ENCODE measurements at regions not wholly inside any gene's neighbourhood (a gene's known extent, or its start where the extent isn't known, plus 50 kb on each side); places are given as distances from the start of the nearest gene placed in this dataset.

GRCh38 chr21:26412885-26413284, 160.2 kb downstream of the CYYR1 start:
- no peak for DNase-seq

DNA sequence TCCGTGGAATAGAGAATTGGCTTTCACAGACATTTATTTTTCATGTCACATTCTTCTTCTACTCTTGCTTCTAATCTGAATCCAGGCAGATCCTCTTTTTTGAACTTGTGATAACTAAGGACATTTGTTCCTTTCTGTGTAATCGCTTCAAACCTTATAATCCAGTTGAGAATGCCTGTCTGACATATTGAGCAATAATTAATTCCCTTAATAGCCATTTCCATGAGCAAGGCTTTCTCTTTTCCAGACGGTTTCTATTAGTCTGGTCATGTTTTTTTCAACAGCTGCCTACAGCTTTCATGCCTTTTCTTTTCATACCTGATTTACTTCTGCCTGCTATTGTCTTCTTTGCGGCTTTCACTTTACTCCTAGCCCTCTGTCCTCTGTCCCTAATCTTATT, 163.4 kb downstream of the CYYR1 start:
- DNase-seq = no peak

- no peak for DNase-seq
Measured at GRCh38 chr21:26408511-26408910, 164.6 kb downstream of the CYYR1 start.

DNA sequence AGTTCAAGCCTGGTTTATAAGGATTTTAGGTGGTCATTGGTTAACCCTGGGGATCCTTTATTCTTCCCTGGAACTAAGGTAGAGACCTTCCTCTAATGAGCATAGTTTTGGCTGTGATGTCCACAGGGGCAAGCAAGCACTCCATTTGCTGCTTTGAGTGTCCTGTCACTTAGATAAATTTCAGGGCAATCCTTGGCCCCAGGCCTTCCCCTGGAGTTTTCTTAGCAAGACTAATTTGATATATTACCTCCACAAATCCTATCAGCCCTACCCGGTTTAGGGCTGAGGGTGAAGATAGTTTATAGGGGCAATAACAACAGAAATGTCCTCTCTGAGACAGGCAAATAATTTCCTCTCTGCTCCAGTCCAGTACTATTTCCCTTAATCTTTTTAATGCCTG, 166.6 kb downstream of the CYYR1 start:
- DNase-seq = no peak

DNA sequence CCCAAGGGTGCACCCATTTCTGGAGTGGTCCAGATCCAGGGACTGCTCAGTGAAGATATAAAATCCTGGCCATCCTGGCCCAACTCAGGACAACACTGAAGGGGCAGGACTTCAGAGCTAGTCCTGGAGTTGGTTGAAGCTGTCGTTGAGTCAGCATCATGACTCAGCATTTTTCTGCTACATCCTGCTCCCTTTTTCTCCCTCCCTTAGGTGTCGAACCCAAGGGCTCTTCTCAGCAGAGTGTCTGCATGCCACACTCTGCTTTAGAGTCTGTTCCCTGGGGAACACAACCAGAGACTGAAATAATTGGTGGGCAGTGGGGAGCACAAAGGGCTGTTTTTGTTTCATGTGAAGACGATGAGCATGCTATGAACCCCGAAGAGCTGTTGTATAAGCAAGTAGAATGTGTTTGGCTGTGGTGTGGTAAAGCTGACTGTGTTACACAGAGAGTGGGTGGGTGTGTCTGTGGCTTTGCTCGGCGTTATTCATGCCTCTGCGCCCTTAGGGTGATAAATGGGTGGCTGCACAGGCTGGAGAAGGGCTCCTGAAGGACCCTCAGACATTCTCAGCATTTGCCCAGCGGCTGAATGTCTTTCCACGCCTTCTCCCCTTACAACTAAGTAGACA, 167.2 kb downstream of the CYYR1 start:
- peak; percentile 38 for DNase-seq

DNA sequence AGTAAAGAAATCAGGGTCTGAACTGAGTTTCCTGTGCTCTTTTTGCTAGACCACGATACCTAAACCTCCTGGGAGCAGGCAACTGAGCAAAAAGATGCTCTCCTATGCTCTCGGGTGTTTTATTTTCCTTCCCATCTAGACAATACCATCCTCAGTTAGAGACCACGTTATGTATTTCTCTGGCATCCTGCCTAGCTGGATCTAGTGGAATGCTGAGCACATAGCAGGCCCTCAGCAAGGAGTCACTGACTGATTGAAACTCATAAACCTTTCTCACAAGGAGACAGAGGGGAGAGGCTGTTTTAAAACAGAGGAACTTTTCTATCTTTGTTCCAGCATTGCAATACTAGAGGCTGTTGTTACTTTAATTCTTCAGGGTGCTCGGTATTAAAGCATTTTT, 168.0 kb downstream of the CYYR1 start:
- no peak for DNase-seq

DNA sequence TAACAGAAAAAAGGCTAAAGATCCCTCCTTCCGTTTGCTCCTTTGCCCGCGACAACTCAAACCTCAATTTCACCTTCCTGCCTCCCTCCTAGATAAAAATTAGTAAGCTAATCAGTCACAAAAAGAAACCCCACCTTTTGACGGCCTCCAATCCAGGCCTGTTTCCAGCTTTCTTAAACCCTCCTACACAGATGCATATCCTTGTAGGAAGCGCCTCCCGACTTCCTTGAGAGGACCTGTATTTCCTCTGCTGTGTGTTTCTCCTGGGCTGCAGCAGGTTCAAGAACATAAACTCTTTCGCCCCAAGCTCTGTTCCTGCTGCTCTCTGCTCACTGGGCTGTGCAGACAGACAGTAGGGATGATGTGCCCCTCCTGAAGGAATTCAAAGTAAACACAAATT, 168.8 kb downstream of the CYYR1 start:
- DNase-seq = no peak

- DNase-seq = no peak
Measured at GRCh38 chr21:26403321-26403720, 169.8 kb downstream of the CYYR1 start.

DNA sequence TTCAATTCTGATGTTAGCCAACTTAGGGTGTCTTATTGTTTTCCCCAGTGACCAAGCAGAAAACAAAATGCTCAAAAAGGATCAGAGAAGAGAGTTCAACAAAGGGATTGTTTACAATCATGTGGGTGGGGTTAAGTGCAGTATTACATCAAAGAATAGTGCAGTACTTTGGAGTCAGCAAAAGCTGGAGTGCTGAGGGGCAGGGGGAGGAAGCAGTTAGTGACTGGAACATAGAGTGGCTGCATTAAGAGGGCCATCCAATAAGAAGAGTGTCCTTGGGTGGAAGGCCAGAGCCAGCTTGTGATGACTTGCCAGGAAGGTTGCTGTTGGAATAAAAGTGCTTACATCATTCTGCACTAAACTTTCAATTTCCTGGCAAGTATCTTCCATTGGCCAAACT, 175.5 kb downstream of the CYYR1 start:
- DNase-seq = no peak

GRCh38 chr21:26394341-26394740, 178.7 kb downstream of the CYYR1 start:
- no peak for DNase-seq

DNA sequence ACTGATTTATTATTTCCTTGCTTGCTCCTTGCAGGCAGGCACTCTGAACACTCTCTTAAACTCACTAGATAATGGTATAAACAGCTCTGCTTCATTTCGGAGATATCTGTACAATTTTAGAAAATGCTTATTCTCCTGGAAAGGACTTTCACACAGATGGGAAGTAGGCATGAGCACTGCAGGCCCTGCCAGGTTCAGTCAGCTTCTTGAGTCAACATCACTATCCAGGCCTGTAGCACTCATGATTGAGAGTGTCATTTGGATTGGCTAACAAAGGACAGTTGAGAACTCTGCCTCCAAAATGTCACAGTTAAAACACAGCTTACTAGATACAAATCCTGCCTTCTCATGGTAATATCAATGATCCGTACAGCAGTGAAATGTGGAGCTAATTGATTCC, 181.9 kb downstream of the CYYR1 start:
- DNase-seq = no peak

DNA sequence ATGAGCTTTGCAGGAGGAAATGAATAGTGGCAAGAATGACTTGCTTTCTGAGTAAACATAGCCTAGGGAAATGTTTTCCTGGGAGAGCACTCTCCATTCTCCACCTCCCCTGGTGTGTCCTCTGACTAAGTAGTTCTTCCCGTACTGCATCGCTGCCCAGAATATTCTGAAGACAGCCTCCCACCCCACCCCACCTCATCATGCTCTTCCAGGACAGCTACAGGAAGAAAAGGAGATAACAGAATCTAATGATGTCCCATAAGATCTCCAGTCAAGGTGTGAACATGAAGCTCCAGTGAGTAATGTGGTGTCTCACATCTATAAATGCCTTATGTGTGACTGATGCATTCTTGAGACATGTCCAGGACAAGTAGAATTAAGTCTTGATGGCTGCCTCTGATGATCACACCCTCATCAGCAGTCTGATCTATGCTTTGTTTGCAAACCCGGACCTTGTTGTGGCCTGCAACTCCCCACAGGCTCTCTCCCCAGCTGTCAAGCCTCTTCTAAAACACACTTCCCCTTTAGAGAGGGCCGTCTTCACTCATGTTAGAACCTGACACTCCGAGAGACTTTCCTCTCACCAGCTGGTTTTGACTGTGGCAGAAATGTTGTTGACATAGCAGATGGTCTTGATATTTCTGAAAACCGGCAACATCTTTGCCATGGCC, 183.0 kb downstream of the CYYR1 start:
- DNase-seq = no peak

GRCh38 chr21:26388731-26389231, 184.3 kb downstream of the CYYR1 start:
- DNase-seq = no peak

GRCh38 chr21:26385721-26386120, 187.4 kb downstream of the CYYR1 start:
- DNase-seq = no peak

GRCh38 chr21:26379561-26379960, 193.5 kb downstream of the CYYR1 start:
- DNase-seq = peak; percentile 28

- no peak for DNase-seq
Measured at GRCh38 chr21:26377111-26377694, 195.9 kb downstream of the CYYR1 start.

DNA sequence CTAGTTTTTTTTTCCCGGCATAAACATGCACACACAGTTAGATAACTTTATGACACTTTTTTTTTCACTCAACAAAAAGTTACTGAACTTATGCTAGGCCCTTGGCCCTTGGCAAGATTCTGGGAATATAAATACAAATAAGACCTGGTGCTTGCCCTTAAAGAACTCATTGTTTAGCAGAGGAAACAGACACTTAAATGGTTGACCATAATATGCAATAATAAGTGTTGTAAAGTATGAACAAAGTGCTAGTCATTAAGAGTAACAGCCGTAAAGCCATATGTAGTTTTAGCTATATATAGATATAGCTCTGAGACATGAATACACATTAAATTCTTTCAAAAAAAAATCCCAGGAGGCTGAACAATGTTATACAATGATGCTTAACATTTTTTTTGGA, 198.3 kb downstream of the CYYR1 start:
- DNase-seq = no peak

DNA sequence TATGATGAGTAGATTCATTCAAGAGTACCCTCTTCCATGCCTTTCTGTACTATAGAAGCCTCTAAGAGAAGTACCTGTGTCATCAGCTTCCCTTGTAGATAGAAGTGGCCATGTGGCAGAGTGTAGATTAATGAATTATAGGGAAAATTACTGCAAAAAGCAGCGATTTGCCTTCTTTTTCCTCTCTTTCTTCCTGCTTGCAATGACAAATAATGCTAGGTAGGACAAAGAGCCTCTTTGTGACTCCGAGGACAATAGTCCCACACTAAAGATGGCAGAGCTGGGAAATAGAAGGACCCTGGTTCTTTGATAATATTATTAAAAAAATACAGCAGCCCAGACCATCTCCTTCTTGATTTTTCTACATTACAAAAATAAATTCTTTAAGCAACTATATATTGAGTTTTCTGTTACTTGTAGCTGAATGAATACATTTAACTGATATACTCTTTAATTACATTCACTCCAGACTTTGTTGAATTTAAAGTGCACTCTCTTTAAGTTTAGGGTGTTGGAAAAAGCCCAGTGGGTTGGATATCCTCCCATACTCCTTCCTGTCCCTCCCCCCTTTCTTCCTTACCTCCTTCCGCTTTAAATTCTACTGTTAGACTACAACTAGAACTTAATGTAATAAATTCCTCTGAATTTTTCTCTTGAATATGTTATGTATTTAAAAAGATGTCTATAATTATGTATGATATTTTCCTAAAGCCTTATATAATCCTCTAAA, 198.2 kb upstream of the APP start:
- no peak for DNase-seq

- DNase-seq = no peak
Measured at GRCh38 chr21:26366781-26367180, 196.2 kb upstream of the APP start.

DNA sequence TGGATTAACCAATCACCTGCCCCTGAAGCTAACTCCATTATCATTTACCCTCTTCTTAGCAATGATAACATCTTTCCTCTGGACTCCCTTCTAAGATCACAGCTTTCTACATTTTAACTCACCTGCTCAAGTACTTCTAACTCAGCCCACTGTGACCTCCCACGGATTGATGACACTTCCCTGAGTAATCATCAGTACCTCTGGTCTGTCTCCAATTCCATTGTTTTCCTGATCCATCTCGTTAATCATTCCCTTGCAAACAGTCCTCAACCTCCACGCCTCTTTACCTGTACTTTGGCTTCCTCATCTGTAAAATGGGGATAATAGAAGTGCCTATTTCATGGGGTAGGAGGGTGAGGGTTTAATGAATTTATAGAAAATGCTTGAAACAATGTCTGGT, 195.3 kb upstream of the APP start:
- DNase-seq = no peak

DNA sequence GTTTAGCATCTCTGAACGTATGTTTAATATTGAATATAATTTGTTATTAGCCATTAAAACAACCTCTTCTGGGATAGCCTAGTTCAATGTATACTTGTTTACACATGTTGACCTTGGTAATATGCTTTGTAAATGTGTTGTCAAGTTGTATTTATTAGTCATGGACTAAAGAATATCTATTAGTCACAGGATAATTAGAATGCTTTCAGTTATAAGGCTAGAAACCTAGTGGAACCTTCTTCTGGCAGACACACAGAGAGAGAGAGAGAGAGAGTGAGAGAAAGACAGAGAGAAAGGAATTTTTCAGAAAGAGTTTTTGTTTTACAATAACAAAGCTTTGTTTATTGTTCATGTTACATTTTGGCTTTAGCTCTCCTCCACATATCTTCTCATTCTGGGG, 181.1 kb upstream of the APP start:
- DNase-seq = no peak

- DNase-seq = no peak
Measured at GRCh38 chr21:26332867-26333266, 162.3 kb upstream of the APP start.

DNA sequence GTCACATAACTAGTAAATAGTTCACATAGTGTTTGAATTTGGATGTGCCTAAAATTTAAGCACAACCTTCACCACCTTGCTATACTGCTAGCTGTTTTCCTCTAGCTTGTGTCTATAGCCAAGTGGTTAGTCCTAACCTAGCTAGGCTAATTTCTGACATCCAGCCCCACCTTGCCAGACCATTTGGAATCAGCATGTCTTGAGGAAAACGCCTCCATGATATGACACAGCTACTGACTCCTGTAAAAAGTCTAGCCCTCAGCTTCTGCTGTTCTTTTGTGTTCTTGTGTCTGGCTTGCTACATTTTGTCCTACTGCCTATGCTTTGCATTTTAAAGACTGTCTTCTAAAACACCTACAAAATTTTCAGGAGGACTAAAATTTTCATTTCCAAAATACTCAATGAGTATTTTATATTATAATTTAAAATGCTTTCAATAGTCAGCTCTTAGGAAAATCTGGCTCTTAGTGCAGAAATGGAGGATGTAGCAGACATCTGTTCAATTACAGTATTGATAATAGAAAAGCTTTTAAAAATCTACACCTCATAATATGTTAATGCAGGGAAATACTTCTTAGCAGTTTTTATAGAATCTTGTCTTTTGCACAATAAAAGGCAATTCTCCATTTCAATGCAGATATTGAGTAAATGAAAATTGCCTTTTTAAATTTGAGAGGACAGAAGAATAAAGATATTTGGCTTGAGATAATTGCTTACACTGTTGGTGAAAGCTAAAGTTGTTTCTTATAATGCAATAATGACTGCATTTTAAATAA, 160.8 kb upstream of the APP start:
- no peak for DNase-seq
